ENCODE measurements at regions not wholly inside any gene's neighbourhood (a gene's known extent, or its start where the extent isn't known, plus 50 kb on each side); places are given as distances from the start of the nearest gene placed in this dataset.

DNA sequence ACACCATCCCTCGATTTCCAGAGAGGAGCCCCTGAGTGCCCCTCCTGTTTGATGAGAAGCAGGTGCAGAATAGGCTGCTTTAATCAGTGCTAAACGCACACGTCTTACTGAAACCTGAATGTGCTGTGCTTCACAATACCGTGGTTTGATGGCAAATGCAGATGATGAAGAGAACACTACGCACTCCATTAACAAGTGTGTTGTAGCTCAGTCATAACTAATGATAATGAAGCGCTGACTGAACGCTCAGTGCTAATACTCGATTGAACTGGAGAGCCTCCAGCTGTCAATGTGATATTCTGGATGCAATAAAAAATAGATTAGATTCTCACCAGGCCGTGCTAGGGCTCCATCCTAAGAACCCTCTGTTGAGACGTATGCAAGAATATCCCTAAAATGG is 279.7 kb upstream of the PLPP4 start:
- H3K4me3 ChIP-seq (ENCODE audit: low read length in 2 of 2) = no peak overlapping the region
- no peak overlapping the region for H3K9ac ChIP-seq (ENCODE audit: low read depth, low read length, poor library complexity)
- H4K8ac ChIP-seq (ENCODE audit: low read depth, low read length) = no peak overlapping the region
- no CpG with 5 or more reads among the region's 10 CpGs for WGBS, 2 donors (ENCODE audit: extremely low coverage in 2 of 2, insufficient read length in 2 of 2, insufficient replicate concordance in 1 of 2)
- H2BK5ac ChIP-seq (ENCODE audit: low read length) = no peak overlapping the region
- H3K79me1 ChIP-seq (ENCODE audit: low read depth, low read length) = no peaks in the 10 kb centered on the region
- H3K9me3 ChIP-seq (replicated peaks in 1 of 2; ENCODE audit: control insufficient read depth in 2 of 2, insufficient read depth in 1 of 2, low read depth in 1 of 2, low read length in 2 of 2) = no peaks in the 10 kb centered on the region
- no peak overlapping the region for H3K18ac ChIP-seq (ENCODE audit: low read length)
- no peaks in the 10 kb centered on the region for H3K27me3 ChIP-seq (ENCODE audit: control insufficient read depth in 3 of 3, insufficient read depth in 3 of 3, low read depth in 1 of 3, low read length in 3 of 3)
- H3K36me3 ChIP-seq (replicated peaks in 1 of 2; ENCODE audit: control insufficient read depth in 2 of 2, insufficient read depth in 2 of 2, low read length in 2 of 2) = no peaks in the 10 kb centered on the region
- no peak for DNase-seq (ENCODE audit: low spot score)
- no peak overlapping the region for H2BK15ac ChIP-seq (ENCODE audit: low read length)
- H3K14ac ChIP-seq (ENCODE audit: low read length) = no peak overlapping the region
- H2AFZ ChIP-seq (ENCODE audit: low read length) = no peak overlapping the region
- H2AK5ac ChIP-seq (ENCODE audit: low read depth, low read length) = no peak overlapping the region
- H3K23ac ChIP-seq (ENCODE audit: low read depth, low read length, poor library complexity) = no peak overlapping the region
- no peak overlapping the region for H3K4me2 ChIP-seq (ENCODE audit: insufficient read depth, low read length, poor library complexity, severe bottlenecking)
- H2BK120ac ChIP-seq (ENCODE audit: low read depth, low read length) = no peak overlapping the region
- H4K91ac ChIP-seq (ENCODE audit: low read depth, low read length, poor library complexity) = no peak overlapping the region
- H3K4me1 ChIP-seq (ENCODE audit: control insufficient read depth in 2 of 2, insufficient read depth in 1 of 2, low read depth in 1 of 2, low read length in 2 of 2) = peaks cover 0 to under 1% of the 10 kb centered on the region in 2 donors
- no peak overlapping the region for H3K4ac ChIP-seq (ENCODE audit: low read length)
- no peak overlapping the region for H2BK12ac ChIP-seq (ENCODE audit: low read length)
- H3K27ac ChIP-seq (replicated peaks; ENCODE audit: low read length) = no peak overlapping the region

DNA sequence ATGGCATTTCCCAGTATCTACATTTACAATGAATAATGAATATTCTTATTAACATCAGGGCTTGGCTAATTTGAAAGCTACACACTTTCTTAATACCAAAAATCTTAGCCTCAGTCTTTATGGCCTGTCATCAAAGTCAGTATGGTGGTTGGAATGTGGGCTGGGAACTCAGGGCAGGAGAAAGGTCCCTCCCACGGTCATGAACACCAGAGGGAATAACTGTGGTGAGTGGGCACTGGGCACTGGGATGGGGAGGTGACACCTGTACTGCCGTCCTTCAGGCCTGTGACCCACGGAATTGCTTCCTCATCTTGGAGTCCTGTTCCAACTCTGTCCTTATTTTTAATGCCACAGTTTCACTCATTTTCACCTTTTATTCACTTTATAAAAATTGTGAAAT is 276.9 kb upstream of the PLPP4 start:
- H4K91ac ChIP-seq (ENCODE audit: low read depth, low read length, poor library complexity) = no peak overlapping the region
- H3K79me1 ChIP-seq (ENCODE audit: low read depth, low read length) = no peaks in the 10 kb centered on the region
- H3K18ac ChIP-seq (ENCODE audit: low read length) = peak overlapping the region; percentile 49
- H2BK120ac ChIP-seq (ENCODE audit: low read depth, low read length) = no peak overlapping the region
- H3K4me3 ChIP-seq (ENCODE audit: low read length in 2 of 2) = no peak overlapping the region
- H2AFZ ChIP-seq (ENCODE audit: low read length) = no peak overlapping the region
- no peaks in the 10 kb centered on the region for H3K4me1 ChIP-seq (ENCODE audit: control insufficient read depth in 2 of 2, insufficient read depth in 1 of 2, low read depth in 1 of 2, low read length in 2 of 2)
- no CpG with 5 or more reads among the region's 3 CpGs for WGBS, 2 donors (ENCODE audit: extremely low coverage in 2 of 2, insufficient read length in 2 of 2, insufficient replicate concordance in 1 of 2)
- no peak overlapping the region for H2BK5ac ChIP-seq (ENCODE audit: low read length)
- H3K4ac ChIP-seq (ENCODE audit: low read length) = no peak overlapping the region
- no peaks in the 10 kb centered on the region for H3K9me3 ChIP-seq (replicated peaks in 1 of 2; ENCODE audit: control insufficient read depth in 2 of 2, insufficient read depth in 1 of 2, low read depth in 1 of 2, low read length in 2 of 2)
- H3K9ac ChIP-seq (ENCODE audit: low read depth, low read length, poor library complexity) = no peak overlapping the region
- H2BK15ac ChIP-seq (ENCODE audit: low read length) = no peak overlapping the region
- H2AK5ac ChIP-seq (ENCODE audit: low read depth, low read length) = no peak overlapping the region
- no peak overlapping the region for H4K8ac ChIP-seq (ENCODE audit: low read depth, low read length)
- no peak overlapping the region for H3K4me2 ChIP-seq (ENCODE audit: insufficient read depth, low read length, poor library complexity, severe bottlenecking)
- H3K27me3 ChIP-seq (ENCODE audit: control insufficient read depth in 3 of 3, insufficient read depth in 3 of 3, low read depth in 1 of 3, low read length in 3 of 3) = no peaks in the 10 kb centered on the region
- H3K14ac ChIP-seq (ENCODE audit: low read length) = no peak overlapping the region
- no peaks in the 10 kb centered on the region for H3K36me3 ChIP-seq (replicated peaks in 1 of 2; ENCODE audit: control insufficient read depth in 2 of 2, insufficient read depth in 2 of 2, low read length in 2 of 2)
- no peak for DNase-seq (ENCODE audit: low spot score)
- no peak overlapping the region for H3K23ac ChIP-seq (ENCODE audit: low read depth, low read length, poor library complexity)
- H3K27ac ChIP-seq (replicated peaks; ENCODE audit: low read length) = no peak overlapping the region
- H2BK12ac ChIP-seq (ENCODE audit: low read length) = no peak overlapping the region

DNA sequence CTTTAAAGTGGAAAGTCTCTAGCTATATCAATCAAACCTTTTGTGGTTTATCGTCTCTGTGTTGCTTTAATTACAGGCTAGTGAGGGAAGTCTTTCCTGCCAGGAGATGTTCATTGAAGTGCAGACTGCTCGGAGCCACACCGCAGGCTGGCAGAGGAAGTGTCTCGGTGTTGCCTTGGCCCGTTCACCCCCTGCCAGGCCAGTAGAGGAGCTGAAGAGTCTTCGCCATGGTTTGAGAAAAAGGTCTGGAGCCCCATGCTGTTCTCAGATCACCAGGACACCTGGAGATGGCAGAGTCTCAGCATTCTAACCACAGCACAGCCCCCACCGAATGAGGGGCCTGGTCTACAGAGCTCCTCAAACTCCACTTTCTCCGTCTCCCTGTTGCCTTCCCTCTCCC is 275.9 kb upstream of the PLPP4 start:
- Histone ChIP-seq H2BK120ac (ENCODE audit: low read depth, low read length) (no peak overlapping the region), H3K18ac (ENCODE audit: low read length) (no peak overlapping the region), H2AFZ (ENCODE audit: low read length) (no peak overlapping the region), H3K36me3 (replicated peaks in 1 of 2; ENCODE audit: control insufficient read depth in 2 of 2, insufficient read depth in 2 of 2, low read length in 2 of 2) (no peaks in the 10 kb centered on the region), H2BK15ac (ENCODE audit: low read length) (no peak overlapping the region), H4K8ac (ENCODE audit: low read depth, low read length) (no peak overlapping the region), H3K4me3 (ENCODE audit: low read length in 2 of 2) (no peak overlapping the region), H3K9ac (ENCODE audit: low read depth, low read length, poor library complexity) (no peak overlapping the region), H2AK5ac (ENCODE audit: low read depth, low read length) (no peak overlapping the region), H2BK5ac (ENCODE audit: low read length) (no peak overlapping the region), H3K23ac (ENCODE audit: low read depth, low read length, poor library complexity) (no peak overlapping the region), H3K4ac (ENCODE audit: low read length) (no peak overlapping the region), H3K4me2 (ENCODE audit: insufficient read depth, low read length, poor library complexity, severe bottlenecking) (no peak overlapping the region), H4K91ac (ENCODE audit: low read depth, low read length, poor library complexity) (no peak overlapping the region), H3K79me1 (ENCODE audit: low read depth, low read length) (no peaks in the 10 kb centered on the region), H3K14ac (ENCODE audit: low read length) (peak overlapping the region; percentile 39), H3K4me1 (ENCODE audit: control insufficient read depth in 2 of 2, insufficient read depth in 1 of 2, low read depth in 1 of 2, low read length in 2 of 2) (no peaks in the 10 kb centered on the region), H3K27me3 (ENCODE audit: control insufficient read depth in 3 of 3, insufficient read depth in 3 of 3, low read depth in 1 of 3, low read length in 3 of 3) (no peaks in the 10 kb centered on the region), H3K27ac (replicated peaks; ENCODE audit: low read length) (no peak overlapping the region), H2BK12ac (ENCODE audit: low read length) (no peak overlapping the region), H3K9me3 (replicated peaks in 1 of 2; ENCODE audit: control insufficient read depth in 2 of 2, insufficient read depth in 1 of 2, low read depth in 1 of 2, low read length in 2 of 2) (no peaks in the 10 kb centered on the region)
- no peak for DNase-seq (ENCODE audit: low spot score)
- no CpG with 5 or more reads among the region's 8 CpGs for WGBS, 2 donors (ENCODE audit: extremely low coverage in 2 of 2, insufficient read length in 2 of 2, insufficient replicate concordance in 1 of 2)

DNA sequence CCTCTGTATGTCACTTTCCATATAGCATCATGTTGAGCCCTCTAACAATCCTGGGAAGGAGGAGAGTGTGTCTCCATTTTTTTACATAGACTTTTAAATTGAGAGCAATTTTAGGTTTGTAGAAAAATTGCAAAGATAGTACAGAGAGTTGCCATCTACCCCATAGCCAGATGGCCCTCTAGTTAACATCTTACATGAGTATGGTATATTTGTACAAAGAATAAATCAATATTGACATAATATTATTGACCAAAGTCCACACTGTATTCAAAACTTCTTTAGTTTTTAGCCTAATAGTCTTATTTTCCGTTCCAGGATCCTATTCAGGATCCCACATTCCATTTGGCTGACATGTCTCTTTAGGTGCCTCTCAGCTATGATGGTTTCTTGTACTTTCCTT is 274.6 kb upstream of the PLPP4 start:
- WGBS, 2 donors (ENCODE audit: extremely low coverage in 2 of 2, insufficient read length in 2 of 2, insufficient replicate concordance in 1 of 2) = no CpG with 5 or more reads among the region's 1 CpG

More for the DNA sequence above, 274.6 kb upstream of the PLPP4 start:
- Histone ChIP-seq H3K27ac (replicated peaks; ENCODE audit: low read length) (no peak overlapping the region), H3K27me3 (ENCODE audit: control insufficient read depth in 3 of 3, insufficient read depth in 3 of 3, low read depth in 1 of 3, low read length in 3 of 3) (no peaks in the 10 kb centered on the region), H3K79me1 (ENCODE audit: low read depth, low read length) (no peaks in the 10 kb centered on the region), H3K9ac (ENCODE audit: low read depth, low read length, poor library complexity) (no peak overlapping the region), H2BK5ac (ENCODE audit: low read length) (no peak overlapping the region), H4K91ac (ENCODE audit: low read depth, low read length, poor library complexity) (no peak overlapping the region), H4K8ac (ENCODE audit: low read depth, low read length) (no peak overlapping the region), H3K4me1 (ENCODE audit: control insufficient read depth in 2 of 2, insufficient read depth in 1 of 2, low read depth in 1 of 2, low read length in 2 of 2) (no peaks in the 10 kb centered on the region), H2BK15ac (ENCODE audit: low read length) (no peak overlapping the region), H3K18ac (ENCODE audit: low read length) (no peak overlapping the region), H2BK12ac (ENCODE audit: low read length) (no peak overlapping the region), H3K9me3 (replicated peaks in 1 of 2; ENCODE audit: control insufficient read depth in 2 of 2, insufficient read depth in 1 of 2, low read depth in 1 of 2, low read length in 2 of 2) (no peaks in the 10 kb centered on the region), H3K36me3 (replicated peaks in 1 of 2; ENCODE audit: control insufficient read depth in 2 of 2, insufficient read depth in 2 of 2, low read length in 2 of 2) (no peaks in the 10 kb centered on the region), H3K4me2 (ENCODE audit: insufficient read depth, low read length, poor library complexity, severe bottlenecking) (no peak overlapping the region), H2AFZ (ENCODE audit: low read length) (no peak overlapping the region), H2BK120ac (ENCODE audit: low read depth, low read length) (no peak overlapping the region), H3K4me3 (ENCODE audit: low read length in 2 of 2) (no peak overlapping the region), H3K4ac (ENCODE audit: low read length) (no peak overlapping the region), H3K23ac (ENCODE audit: low read depth, low read length, poor library complexity) (no peak overlapping the region), H2AK5ac (ENCODE audit: low read depth, low read length) (no peak overlapping the region), H3K14ac (ENCODE audit: low read length) (no peak overlapping the region)
- DNase-seq (ENCODE audit: low spot score) = no peak
